Activated naive CD8-positive, alpha-beta T cell treated with anti-CD3 and anti-CD28 coated beads, Interleukin-2, amount 50 U/mL, for 24 hours (primary cell): ENCODE measurements at regions not wholly inside any gene's neighbourhood (a gene's known extent, or its start where the extent isn't known, plus 50 kb on each side); places are given as distances from the start of the nearest gene placed in this dataset.
A peak's percentile ranks its signal among the peaks of the same experiment; 100 is the strongest.

Experiments used
- ATAC-seq: fragments of 150-1000 bp; cut with Tn5 transposase; one replicate; pipeline ENCODE4 v1.10.0; 2021
- DNase-seq: peaks from one replicate; pipeline ENCODE4 v3.0.0; 2021
- H3K27ac Mint-ChIP-seq: one replicate; pipeline ENCODE4 v1.8.0; 2021; ENCODE audit warnings: mild to moderate bottlenecking, mixed read lengths
- H3K27me3 Mint-ChIP-seq: one replicate; pipeline ENCODE4 v1.8.0; 2021; ENCODE audit warnings: mixed read lengths
- H3K36me3 Mint-ChIP-seq: one replicate; pipeline ENCODE4 v1.8.0; 2021; ENCODE audit warnings: low read depth, mixed read lengths
- H3K4me1 Mint-ChIP-seq: one replicate; pipeline ENCODE4 v1.8.0; 2021; ENCODE audit warnings: mixed read lengths
- H3K4me3 Mint-ChIP-seq: one replicate; pipeline ENCODE4 v1.8.0; 2021; ENCODE audit warnings: mild to moderate bottlenecking, moderate library complexity, mixed read lengths
- H3K9me3 Mint-ChIP-seq: one replicate; pipeline ENCODE4 v1.8.0; 2021; ENCODE audit warnings: mixed read lengths

GRCh38 chr13:33891196-33891742 lies 73.3 kb downstream of the RFC3 start:
- no peak for ATAC-seq
- Mint-ChIP-seq H3K27ac (no peak overlapping the region), H3K36me3 (peaks cover 31% of the 10 kb centered on the region), H3K4me1 (no peaks in the 10 kb centered on the region), H3K27me3 (no peaks in the 10 kb centered on the region), H3K9me3 (peaks cover 58% of the 10 kb centered on the region), H3K4me3 (no peak overlapping the region)
- no peak for DNase-seq

GRCh38 chr13:33893559-33893958 lies 75.6 kb downstream of the RFC3 start:
- H3K36me3 Mint-ChIP-seq: peaks cover 30% of the 10 kb centered on the region
- ATAC-seq (no peak), DNase-seq (no peak)
- peaks cover 77% of the 10 kb centered on the region for H3K9me3 Mint-ChIP-seq
- no peaks in the 10 kb centered on the region for H3K4me1 Mint-ChIP-seq
- no peak overlapping the region for H3K4me3 Mint-ChIP-seq
- H3K27me3 Mint-ChIP-seq: no peaks in the 10 kb centered on the region
- no peak overlapping the region for H3K27ac Mint-ChIP-seq

GRCh38 chr13:33904431-33904830 lies 86.5 kb downstream of the RFC3 start:
- H3K4me3 Mint-ChIP-seq: no peak overlapping the region
- H3K9me3 Mint-ChIP-seq: peaks cover 6% of the 10 kb centered on the region
- ATAC-seq (no peak), DNase-seq (no peak)
- no peaks in the 10 kb centered on the region for H3K27me3 Mint-ChIP-seq
- H3K27ac Mint-ChIP-seq: no peak overlapping the region
- no peaks in the 10 kb centered on the region for H3K36me3 Mint-ChIP-seq
- no peaks in the 10 kb centered on the region for H3K4me1 Mint-ChIP-seq

- Mint-ChIP-seq H3K27me3 (no peaks in the 10 kb centered on the region), H3K27ac (no peak overlapping the region), H3K4me1 (no peaks in the 10 kb centered on the region), H3K9me3 (peaks cover 3% of the 10 kb centered on the region), H3K4me3 (no peak overlapping the region), H3K36me3 (no peaks in the 10 kb centered on the region)
- DNase-seq (no peak), ATAC-seq (no peak)
These were observed 90.2 kb downstream of the RFC3 start for GRCh38 chr13:33908116-33908515.

- no peak for DNase-seq
- Mint-ChIP-seq H3K9me3 (no peaks in the 10 kb centered on the region), H3K27me3 (no peaks in the 10 kb centered on the region), H3K36me3 (no peaks in the 10 kb centered on the region), H3K4me1 (no peaks in the 10 kb centered on the region), H3K4me3 (no peak overlapping the region), H3K27ac (no peak overlapping the region)
- no peak for ATAC-seq
These were observed 92.3 kb downstream of the RFC3 start for GRCh38 chr13:33910255-33910654.

- H3K27me3 Mint-ChIP-seq: no peaks in the 10 kb centered on the region
- H3K4me1 Mint-ChIP-seq: no peaks in the 10 kb centered on the region
- no peaks in the 10 kb centered on the region for H3K36me3 Mint-ChIP-seq
- no peaks in the 10 kb centered on the region for H3K9me3 Mint-ChIP-seq
- ATAC-seq (no peak), DNase-seq (no peak)
- no peak overlapping the region for H3K4me3 Mint-ChIP-seq
- no peak overlapping the region for H3K27ac Mint-ChIP-seq
These were observed 93.6 kb downstream of the RFC3 start for GRCh38 chr13:33911521-33911920.

- Mint-ChIP-seq H3K4me1 (no peaks in the 10 kb centered on the region), H3K9me3 (no peaks in the 10 kb centered on the region), H3K27me3 (no peaks in the 10 kb centered on the region), H3K4me3 (no peak overlapping the region), H3K27ac (no peak overlapping the region), H3K36me3 (no peaks in the 10 kb centered on the region)
- ATAC-seq (no peak), DNase-seq (no peak)
These were observed 95.9 kb downstream of the RFC3 start for GRCh38 chr13:33913829-33914228.

- H3K4me3 Mint-ChIP-seq: no peak overlapping the region
- no peak overlapping the region for H3K27ac Mint-ChIP-seq
- H3K4me1 Mint-ChIP-seq: no peaks in the 10 kb centered on the region
- no peaks in the 10 kb centered on the region for H3K27me3 Mint-ChIP-seq
- no peak for ATAC-seq
- DNase-seq: no peak
- no peaks in the 10 kb centered on the region for H3K9me3 Mint-ChIP-seq
- no peaks in the 10 kb centered on the region for H3K36me3 Mint-ChIP-seq
These were observed 99.2 kb downstream of the RFC3 start for GRCh38 chr13:33917190-33917589.

- Mint-ChIP-seq H3K4me1 (no peaks in the 10 kb centered on the region), H3K9me3 (no peaks in the 10 kb centered on the region), H3K27ac (no peak overlapping the region), H3K27me3 (no peaks in the 10 kb centered on the region), H3K4me3 (no peak overlapping the region), H3K36me3 (no peaks in the 10 kb centered on the region)
- no peak for DNase-seq
- ATAC-seq: no peak
These were observed 100.4 kb downstream of the RFC3 start for GRCh38 chr13:33918199-33918932.

- H3K9me3 Mint-ChIP-seq: no peaks in the 10 kb centered on the region
These were observed 101.2 kb downstream of the RFC3 start for GRCh38 chr13:33919120-33919519.

GRCh38 chr13:33925563-33925962 lies 107.6 kb downstream of the RFC3 start:
- Mint-ChIP-seq H3K27ac (no peak overlapping the region), H3K27me3 (no peaks in the 10 kb centered on the region), H3K9me3 (no peaks in the 10 kb centered on the region), H3K36me3 (no peaks in the 10 kb centered on the region), H3K4me1 (no peaks in the 10 kb centered on the region), H3K4me3 (no peak overlapping the region)
- ATAC-seq (no peak), DNase-seq (no peak)

More at GRCh38 chr13:33919120-33919519, 101.2 kb downstream of the RFC3 start:
- Mint-ChIP-seq H3K27me3 (no peaks in the 10 kb centered on the region), H3K27ac (no peak overlapping the region), H3K4me1 (no peaks in the 10 kb centered on the region), H3K4me3 (no peak overlapping the region), H3K36me3 (no peaks in the 10 kb centered on the region)
- ATAC-seq (no peak), DNase-seq (no peak)

- Mint-ChIP-seq H3K4me1 (no peaks in the 10 kb centered on the region), H3K27ac (no peak overlapping the region), H3K36me3 (no peaks in the 10 kb centered on the region), H3K27me3 (no peaks in the 10 kb centered on the region), H3K9me3 (no peaks in the 10 kb centered on the region), H3K4me3 (no peak overlapping the region)
- DNase-seq: no peak
- ATAC-seq: no peak
These were observed 109.4 kb downstream of the RFC3 start for GRCh38 chr13:33927315-33927714.

GRCh38 chr13:33931397-33932311 lies 113.7 kb downstream of the RFC3 start:
- no peak overlapping the region for H3K4me3 Mint-ChIP-seq
- peak; percentile 40 for ATAC-seq
- no peak for DNase-seq
- no peak overlapping the region for H3K27ac Mint-ChIP-seq
- no peaks in the 10 kb centered on the region for H3K4me1 Mint-ChIP-seq
- H3K36me3 Mint-ChIP-seq: no peaks in the 10 kb centered on the region
- no peaks in the 10 kb centered on the region for H3K9me3 Mint-ChIP-seq
- H3K27me3 Mint-ChIP-seq: no peaks in the 10 kb centered on the region

- H3K4me3 Mint-ChIP-seq: no peak overlapping the region
These were observed 114.9 kb downstream of the RFC3 start for GRCh38 chr13:33932769-33933406.

More at GRCh38 chr13:33932769-33933406, 114.9 kb downstream of the RFC3 start:
- H3K36me3 Mint-ChIP-seq: no peaks in the 10 kb centered on the region
- H3K27me3 Mint-ChIP-seq: no peaks in the 10 kb centered on the region
- DNase-seq: no peak
- no peaks in the 10 kb centered on the region for H3K4me1 Mint-ChIP-seq
- no peak for ATAC-seq
- no peaks in the 10 kb centered on the region for H3K9me3 Mint-ChIP-seq
- no peak overlapping the region for H3K27ac Mint-ChIP-seq
